C1 segment of cervical spinal cord (tissue), 14 donors: ENCODE measurements at regions not wholly inside any gene's neighbourhood (a gene's known extent, or its start where the extent isn't known, plus 50 kb on each side); places are given as distances from the start of the nearest gene placed in this dataset.
"Not testable (repeated sequence)": the region's sequence is repeated elsewhere in the genome, so short reads cannot be mapped to it uniquely, and the experiment has no call there.

Experiments used
- DNase-seq, 14 donors: peaks; one replicate each; lab custom pipeline; 2025; lab: John Stamatoyannopoulos, UW

GRCh38 chrX:8105531-8105930 lies 65.5 kb downstream of the VCX2 start:
- no peak for DNase-seq

GRCh38 chrX:8103655-8104054 lies 67.4 kb downstream of the VCX2 start:
- DNase-seq = no peak

- no peak for DNase-seq
Observed at GRCh38 chrX:8091510-8091909, 79.6 kb downstream of the VCX2 start.

- no peak for DNase-seq
Observed at GRCh38 chrX:8090906-8091305, 80.2 kb downstream of the VCX2 start.

- DNase-seq = no peak
Observed at GRCh38 chrX:8090482-8090881, 80.6 kb downstream of the VCX2 start.

GRCh38 chrX:8089141-8089540 lies 81.9 kb downstream of the VCX2 start:
- DNase-seq = no peak

GRCh38 chrX:8084006-8084405 lies 87.1 kb downstream of the VCX2 start:
- DNase-seq = no peak

GRCh38 chrX:8083286-8083685 lies 87.8 kb downstream of the VCX2 start:
- no peak for DNase-seq

GRCh38 chrX:8075636-8076035 lies 95.4 kb downstream of the VCX2 start:
- no peak for DNase-seq

- DNase-seq = no peak
Observed at GRCh38 chrX:8067754-8068462, 103.2 kb downstream of the VCX2 start.

- DNase-seq = no peak
Observed at GRCh38 chrX:8052909-8053308, 118.2 kb downstream of the VCX2 start.

- no peak for DNase-seq
Observed at GRCh38 chrX:8049827-8050226, 121.2 kb downstream of the VCX2 start.

GRCh38 chrX:8048466-8048865 lies 121.3 kb upstream of the PNPLA4 start:
- no peak for DNase-seq

- no peak for DNase-seq
Observed at GRCh38 chrX:8044947-8045346, 117.7 kb upstream of the PNPLA4 start.

GRCh38 chrX:8043546-8043945 lies 116.3 kb upstream of the PNPLA4 start:
- DNase-seq = no peak

GRCh38 chrX:8043121-8043520 lies 115.9 kb upstream of the PNPLA4 start:
- no peak for DNase-seq

GRCh38 chrX:8042304-8042703 lies 115.1 kb upstream of the PNPLA4 start:
- no peak for DNase-seq

GRCh38 chrX:8039711-8040110 lies 112.5 kb upstream of the PNPLA4 start:
- not testable (repeated sequence) for DNase-seq

GRCh38 chrX:8037593-8038348 lies 110.6 kb upstream of the PNPLA4 start:
- DNase-seq = no peak

- no peak for DNase-seq
Observed at GRCh38 chrX:8036914-8037313, 109.7 kb upstream of the PNPLA4 start.

GRCh38 chrX:8034058-8034457 lies 106.8 kb upstream of the PNPLA4 start:
- no peak for DNase-seq

- no peak for DNase-seq
Observed at GRCh38 chrX:8033175-8033574, 106.0 kb upstream of the PNPLA4 start.

- no peak for DNase-seq
Observed at GRCh38 chrX:8030361-8030760, 103.1 kb upstream of the PNPLA4 start.
